ENCODE measurements at regions not wholly inside any gene's neighbourhood (a gene's known extent, or its start where the extent isn't known, plus 50 kb on each side); places are given as distances from the start of the nearest gene placed in this dataset.

DNA sequence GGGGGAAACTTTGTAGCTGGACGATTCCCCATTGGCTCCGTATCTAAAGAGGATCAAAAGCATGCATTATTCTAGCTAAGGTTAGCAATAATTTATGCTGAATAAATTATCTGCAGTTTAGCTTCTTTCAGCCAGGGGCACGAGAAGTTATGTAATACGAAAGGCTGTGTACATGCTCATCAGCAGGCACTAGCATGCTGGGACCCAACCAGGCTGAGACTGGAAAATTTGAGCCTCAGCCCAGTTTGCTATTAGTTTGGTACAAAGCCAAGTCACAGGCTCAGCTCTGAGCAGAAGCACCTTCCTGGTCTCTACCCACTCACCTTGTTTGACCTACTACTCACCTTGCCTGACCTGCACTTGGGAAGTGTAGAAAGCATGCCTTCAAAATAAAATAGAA is 328.1 kb upstream of the ARID1B start:
- H3K4me1 ChIP-seq, result no peaks in the 10 kb centered on the region
- no peak for DNase-seq (ENCODE audit: low spot score in 2 of 2)
- H3K27me3 ChIP-seq, result no peaks in the 10 kb centered on the region
- no peak overlapping the region for H3K4me3 ChIP-seq
- intact Hi-C loops (cut with DNase I), result no loop called here
- TF ChIP-seq, protein P1, sequence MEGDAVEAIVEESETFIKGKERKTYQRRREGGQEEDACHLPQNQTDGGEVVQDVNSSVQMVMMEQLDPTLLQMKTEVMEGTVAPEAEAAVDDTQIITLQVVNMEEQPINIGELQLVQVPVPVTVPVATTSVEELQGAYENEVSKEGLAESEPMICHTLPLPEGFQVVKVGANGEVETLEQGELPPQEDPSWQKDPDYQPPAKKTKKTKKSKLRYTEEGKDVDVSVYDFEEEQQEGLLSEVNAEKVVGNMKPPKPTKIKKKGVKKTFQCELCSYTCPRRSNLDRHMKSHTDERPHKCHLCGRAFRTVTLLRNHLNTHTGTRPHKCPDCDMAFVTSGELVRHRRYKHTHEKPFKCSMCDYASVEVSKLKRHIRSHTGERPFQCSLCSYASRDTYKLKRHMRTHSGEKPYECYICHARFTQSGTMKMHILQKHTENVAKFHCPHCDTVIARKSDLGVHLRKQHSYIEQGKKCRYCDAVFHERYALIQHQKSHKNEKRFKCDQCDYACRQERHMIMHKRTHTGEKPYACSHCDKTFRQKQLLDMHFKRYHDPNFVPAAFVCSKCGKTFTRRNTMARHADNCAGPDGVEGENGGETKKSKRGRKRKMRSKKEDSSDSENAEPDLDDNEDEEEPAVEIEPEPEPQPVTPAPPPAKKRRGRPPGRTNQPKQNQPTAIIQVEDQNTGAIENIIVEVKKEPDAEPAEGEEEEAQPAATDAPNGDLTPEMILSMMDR (IDR thresholded peaks at IDR 0.05), result no peak
- H3K36me3 ChIP-seq, result no peaks in the 10 kb centered on the region
- H3K27ac ChIP-seq, result no peak overlapping the region
- H3K9me3 ChIP-seq, result no peaks in the 10 kb centered on the region

- Histone ChIP-seq H3K27ac (no peak overlapping the region), H3K27me3 (no peaks in the 10 kb centered on the region), H3K9me3 (no peaks in the 10 kb centered on the region), H3K4me3 (no peak overlapping the region), H3K36me3 (no peaks in the 10 kb centered on the region), H3K4me1 (no peaks in the 10 kb centered on the region)
- TF ChIP-seq, protein P1 (IDR thresholded peaks at IDR 0.05), result no peak
- no peak for DNase-seq (ENCODE audit: low spot score in 2 of 2)
- intact Hi-C loops (cut with DNase I), result no loop called here
These were observed 328.6 kb upstream of the ARID1B start for GRCh38 chr6:156448579-156448978.

GRCh38 chr6:156440688-156441087 is 336.5 kb upstream of the ARID1B start:
- no peak overlapping the region for H3K4me3 ChIP-seq
- no peaks in the 10 kb centered on the region for H3K36me3 ChIP-seq
- intact Hi-C loops (cut with DNase I), result no loop called here
- TF ChIP-seq, protein P1 (IDR thresholded peaks at IDR 0.05), result no peak
- H3K9me3 ChIP-seq, result no peaks in the 10 kb centered on the region
- H3K27ac ChIP-seq, result no peak overlapping the region
- DNase-seq (ENCODE audit: low spot score in 2 of 2), result no peak
- H3K27me3 ChIP-seq, result no peaks in the 10 kb centered on the region
- H3K4me1 ChIP-seq, result no peaks in the 10 kb centered on the region

- no peaks in the 10 kb centered on the region for H3K4me1 ChIP-seq
- intact Hi-C loops (cut with DNase I), result no loop called here
- TF ChIP-seq, protein P1 (IDR thresholded peaks at IDR 0.05), result no peak
These were observed 338.7 kb upstream of the ARID1B start for GRCh38 chr6:156438350-156438923.

DNA sequence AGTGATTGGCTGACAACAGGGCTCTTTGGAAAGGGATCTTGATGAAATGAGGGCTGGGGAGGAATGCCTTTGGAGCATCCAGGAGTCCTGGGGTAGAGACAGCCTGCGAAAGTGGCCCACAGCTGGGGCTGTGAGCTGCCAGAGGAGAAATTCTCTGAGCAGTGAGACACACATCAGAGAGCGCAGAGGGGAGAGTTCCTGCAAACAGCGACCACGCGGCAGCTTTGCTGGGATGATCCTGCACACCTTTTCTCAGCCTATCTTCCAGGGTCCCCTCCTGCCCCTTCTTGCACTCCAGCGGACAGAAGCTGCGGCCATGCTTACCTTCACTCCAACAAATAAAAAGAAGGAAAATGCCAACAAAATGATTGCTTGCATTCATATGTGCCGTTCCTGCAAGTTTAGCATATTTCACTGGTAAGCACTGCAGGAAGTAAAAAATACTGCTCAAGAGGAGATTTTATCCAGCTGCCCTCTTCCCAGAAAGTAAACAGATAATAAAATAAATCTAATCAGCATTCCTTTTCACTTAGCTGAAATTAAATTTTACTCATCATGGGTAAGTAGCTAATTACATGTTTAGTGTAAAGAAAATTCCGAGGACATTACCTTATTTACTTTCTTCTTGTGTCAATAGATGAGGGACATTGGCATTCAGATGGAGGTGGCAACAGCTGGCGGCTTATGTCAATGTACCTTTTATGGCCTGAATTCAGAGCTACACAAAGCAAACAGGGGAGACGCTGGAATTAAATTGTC is 339.9 kb upstream of the ARID1B start:
- no peaks in the 10 kb centered on the region for H3K36me3 ChIP-seq
- H3K27ac ChIP-seq, result no peak overlapping the region
- H3K9me3 ChIP-seq, result peaks cover 0 to 5% of the 10 kb centered on the region in 2 donors
- DNase-seq (ENCODE audit: low spot score in 2 of 2), result no peak
- H3K4me3 ChIP-seq, result no peak overlapping the region
- intact Hi-C loops (cut with DNase I), result no loop called here
- TF ChIP-seq, protein P1 (IDR thresholded peaks at IDR 0.05), result no peak
- no peaks in the 10 kb centered on the region for H3K27me3 ChIP-seq
- H3K4me1 ChIP-seq, result no peaks in the 10 kb centered on the region

More at GRCh38 chr6:156438350-156438923, 338.7 kb upstream of the ARID1B start:
- Histone ChIP-seq H3K27ac (no peak overlapping the region), H3K36me3 (no peaks in the 10 kb centered on the region), H3K4me3 (no peak overlapping the region), H3K27me3 (no peaks in the 10 kb centered on the region), H3K9me3 (peaks cover 0 to 5% of the 10 kb centered on the region in 2 donors)
- no peak for DNase-seq (ENCODE audit: low spot score in 2 of 2)

Measured in ascending aorta (tissue), 2 donors.